Neutrophil (primary cell): ENCODE measurements at regions not wholly inside any gene's neighbourhood (a gene's known extent, or its start where the extent isn't known, plus 50 kb on each side); places are given as distances from the start of the nearest gene placed in this dataset.
"Not testable (repeated sequence)": the region's sequence is repeated elsewhere in the genome, so short reads cannot be mapped to it uniquely, and the experiment has no call there.

Experiments
- H3K27ac ChIP-seq: fragments of 200-600 bp; sonication (generic); 2 replicates; pipeline ENCODE4 v1.5.1; 2016; ENCODE audit warnings: mild to moderate bottlenecking, moderate library complexity
- H3K27me3 ChIP-seq: fragments of 200-600 bp; sonication (generic); 2 replicates; pipeline ENCODE4 v1.6.0; 2016; ENCODE audit warnings: mild to moderate bottlenecking
- H3K36me3 ChIP-seq: fragments of 200-600 bp; sonication (generic); 2 replicates; pipeline ENCODE4 v1.5.1; 2017
- H3K4me1 ChIP-seq, 2 experiments: fragments of 200-600 bp in 1 of 2; sonication (generic) in 1 of 2; 1 replicate in 1 of 2; 2 replicates in 1 of 2; pipeline versions ENCODE4 v1.5.1 to v1.6.1; 2013 to 2016; ENCODE audit warnings: low read depth in 1 of 2, low read length in 1 of 2, mild to moderate bottlenecking in 1 of 2, moderate library complexity in 1 of 2; ENCODE audit not compliant: control insufficient read depth in 1 of 2, insufficient read depth in 1 of 2
- H3K4me3 ChIP-seq, 2 experiments: fragments of 200-600 bp in 1 of 2; sonication (generic) in 1 of 2; 1 replicate in 1 of 2; 2 replicates in 1 of 2; pipeline ENCODE4 v1.5.1; 2013 to 2016; ENCODE audit warnings: low read depth in 1 of 2, low read length in 1 of 2, mild to moderate bottlenecking in 1 of 2, moderate library complexity in 1 of 2
- H3K9me3 ChIP-seq: fragments of 200-600 bp; sonication (generic); 2 replicates; pipeline ENCODE4 v1.5.1; 2016
- TF ChIP-seq, protein P1 (sequence below): fragments of 200-600 bp; sonication (generic); IDR thresholded peaks from 2 replicates; pipeline ENCODE4 v1.5.1; 2016; ENCODE audit warnings: antibody characterized with exemption

DNA sequence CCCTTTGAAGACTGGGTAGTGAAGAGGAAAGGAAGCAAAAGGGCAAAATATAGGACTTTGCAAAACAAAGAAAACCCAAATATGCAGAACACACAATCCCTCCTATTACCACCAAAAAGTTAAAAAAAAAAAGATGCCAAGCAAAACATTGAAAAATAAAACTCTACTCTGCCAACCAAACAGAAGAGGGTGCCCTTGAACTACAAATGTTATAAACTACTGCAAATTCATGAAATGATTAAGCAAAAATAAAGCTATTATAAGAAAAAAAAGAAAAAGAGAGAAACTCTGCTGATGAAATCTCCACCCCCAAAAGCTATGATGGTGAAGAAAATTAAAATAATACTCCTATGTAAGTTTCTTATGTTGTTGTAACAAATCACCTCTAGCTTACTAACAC is 168.5 kb upstream of the STK26 start:
- TF ChIP-seq, protein P1, sequence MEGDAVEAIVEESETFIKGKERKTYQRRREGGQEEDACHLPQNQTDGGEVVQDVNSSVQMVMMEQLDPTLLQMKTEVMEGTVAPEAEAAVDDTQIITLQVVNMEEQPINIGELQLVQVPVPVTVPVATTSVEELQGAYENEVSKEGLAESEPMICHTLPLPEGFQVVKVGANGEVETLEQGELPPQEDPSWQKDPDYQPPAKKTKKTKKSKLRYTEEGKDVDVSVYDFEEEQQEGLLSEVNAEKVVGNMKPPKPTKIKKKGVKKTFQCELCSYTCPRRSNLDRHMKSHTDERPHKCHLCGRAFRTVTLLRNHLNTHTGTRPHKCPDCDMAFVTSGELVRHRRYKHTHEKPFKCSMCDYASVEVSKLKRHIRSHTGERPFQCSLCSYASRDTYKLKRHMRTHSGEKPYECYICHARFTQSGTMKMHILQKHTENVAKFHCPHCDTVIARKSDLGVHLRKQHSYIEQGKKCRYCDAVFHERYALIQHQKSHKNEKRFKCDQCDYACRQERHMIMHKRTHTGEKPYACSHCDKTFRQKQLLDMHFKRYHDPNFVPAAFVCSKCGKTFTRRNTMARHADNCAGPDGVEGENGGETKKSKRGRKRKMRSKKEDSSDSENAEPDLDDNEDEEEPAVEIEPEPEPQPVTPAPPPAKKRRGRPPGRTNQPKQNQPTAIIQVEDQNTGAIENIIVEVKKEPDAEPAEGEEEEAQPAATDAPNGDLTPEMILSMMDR, result no peak
- no peaks in the 10 kb centered on the region for H3K36me3 ChIP-seq
- H3K9me3 ChIP-seq, result no peaks in the 10 kb centered on the region
- H3K27ac ChIP-seq, result no peak overlapping the region
- H3K4me3 ChIP-seq, result no peak overlapping the region
- peaks cover 4% of the 10 kb centered on the region in 2 experiments for H3K4me1 ChIP-seq
- no peaks in the 10 kb centered on the region for H3K27me3 ChIP-seq

DNA sequence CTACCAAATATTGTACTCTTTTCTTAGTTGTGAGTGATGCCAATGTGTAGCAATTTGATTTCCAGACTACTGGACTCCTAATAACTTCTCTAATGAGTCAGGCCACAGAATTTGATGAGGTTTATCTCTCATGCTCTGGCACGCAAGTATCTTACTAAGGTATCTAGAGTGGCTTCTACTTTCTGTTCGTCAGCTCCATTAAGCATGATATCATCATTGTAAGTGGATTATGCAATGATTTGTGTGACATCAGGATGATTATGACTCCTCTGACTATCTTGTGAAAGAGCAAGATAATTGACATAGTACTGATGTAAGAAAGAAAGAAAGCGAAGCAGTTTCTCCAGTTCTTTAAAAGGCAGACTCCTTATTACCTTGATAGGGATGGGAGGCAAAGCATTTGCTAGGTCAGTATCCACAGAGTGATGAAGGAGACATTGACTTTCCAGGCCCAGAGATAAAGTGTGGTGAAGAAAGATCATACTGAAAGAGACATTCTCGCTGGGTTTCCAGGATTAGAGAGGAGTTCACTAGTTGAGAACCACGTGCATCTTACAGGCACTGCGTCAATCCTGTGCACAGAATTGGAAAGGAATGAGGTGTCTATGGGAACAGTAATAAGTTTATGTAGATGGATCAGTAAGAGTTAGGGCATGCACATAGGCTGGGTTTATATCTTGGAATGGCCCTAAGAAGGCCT is 161.9 kb upstream of the STK26 start:
- Histone ChIP-seq H3K4me3 (no peak overlapping the region), H3K27ac (no peak overlapping the region), H3K27me3 (no peaks in the 10 kb centered on the region), H3K4me1 (peaks cover 0 to 4% of the 10 kb centered on the region in 2 experiments), H3K36me3 (no peaks in the 10 kb centered on the region), H3K9me3 (no peaks in the 10 kb centered on the region)
- TF ChIP-seq, protein P1, result no peak

DNA sequence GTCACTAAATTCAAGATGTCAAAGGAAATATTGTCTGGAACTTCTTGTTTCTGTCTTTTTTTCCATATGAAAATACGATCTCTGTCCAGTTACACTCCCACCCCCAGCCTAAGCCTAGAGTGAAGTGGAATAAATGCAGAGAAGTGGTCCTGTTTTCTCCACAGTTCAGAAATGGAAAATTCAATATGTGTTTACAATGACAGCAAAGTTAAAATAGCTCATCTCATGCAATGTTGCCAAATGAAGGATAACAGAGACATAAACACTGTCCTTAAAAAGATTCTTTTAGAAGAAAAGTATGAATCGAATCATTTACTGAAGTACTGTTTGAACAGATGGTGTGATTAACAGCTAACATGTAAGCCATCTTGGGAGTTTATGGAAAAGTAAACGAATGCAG is 160.8 kb upstream of the STK26 start:
- no peaks in the 10 kb centered on the region for H3K27me3 ChIP-seq
- peaks cover 0 to 4% of the 10 kb centered on the region in 2 experiments for H3K4me1 ChIP-seq
- no peak overlapping the region for H3K4me3 ChIP-seq
- no peaks in the 10 kb centered on the region for H3K9me3 ChIP-seq
- H3K27ac ChIP-seq, result no peak overlapping the region
- H3K36me3 ChIP-seq, result no peaks in the 10 kb centered on the region
- TF ChIP-seq, protein P1, result no peak

DNA sequence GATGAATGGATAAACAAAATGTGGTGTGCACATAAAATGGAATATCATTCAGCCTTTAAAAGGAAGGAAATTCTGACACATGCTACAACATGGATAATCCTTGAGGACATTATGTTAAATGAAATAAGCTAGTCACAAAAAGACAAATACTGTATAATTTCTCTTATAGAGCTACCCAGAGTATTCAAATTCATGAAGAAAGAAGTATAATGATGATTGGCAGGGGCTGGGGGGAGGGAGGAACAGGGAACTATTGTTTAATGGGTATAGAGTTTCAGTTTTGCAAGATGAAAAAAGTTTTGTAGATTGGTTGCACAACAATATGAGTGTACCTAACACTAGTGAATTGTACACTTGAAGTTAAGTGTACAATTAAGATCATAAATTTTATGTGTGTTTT is 153.9 kb upstream of the STK26 start:
- H3K27ac ChIP-seq, result no peak overlapping the region
- TF ChIP-seq, protein P1, result no peak
- no peaks in the 10 kb centered on the region for H3K36me3 ChIP-seq
- H3K4me1 ChIP-seq, result no peaks in the 10 kb centered on the region
- H3K9me3 ChIP-seq, result no peaks in the 10 kb centered on the region
- H3K27me3 ChIP-seq, result no peaks in the 10 kb centered on the region
- H3K4me3 ChIP-seq, result no peak overlapping the region

DNA sequence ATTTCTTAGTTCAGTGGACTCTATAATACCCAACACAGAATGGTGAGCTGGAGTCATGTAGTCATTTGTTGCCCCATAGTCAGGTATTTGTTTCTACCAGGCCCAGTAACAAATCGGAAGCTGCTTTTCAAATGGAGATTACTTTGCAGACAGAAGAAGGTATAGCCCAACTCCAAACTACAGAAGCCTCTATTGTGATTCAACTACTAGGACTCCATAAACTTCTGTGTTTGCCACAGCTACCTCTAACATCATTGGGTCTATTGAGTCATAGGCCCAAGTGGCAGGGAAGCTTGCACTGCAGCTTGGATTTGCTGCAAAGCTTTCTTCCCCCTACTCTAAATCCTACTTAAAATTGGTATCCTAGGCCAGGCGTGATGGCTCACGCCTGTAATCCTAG is 148.8 kb upstream of the STK26 start:
- Histone ChIP-seq H3K9me3 (no peaks in the 10 kb centered on the region), H3K27me3 (no peaks in the 10 kb centered on the region), H3K4me1 (no peaks in the 10 kb centered on the region), H3K27ac (no peak overlapping the region), H3K4me3 (no peak overlapping the region), H3K36me3 (no peaks in the 10 kb centered on the region)
- TF ChIP-seq, protein P1, result no peak

DNA sequence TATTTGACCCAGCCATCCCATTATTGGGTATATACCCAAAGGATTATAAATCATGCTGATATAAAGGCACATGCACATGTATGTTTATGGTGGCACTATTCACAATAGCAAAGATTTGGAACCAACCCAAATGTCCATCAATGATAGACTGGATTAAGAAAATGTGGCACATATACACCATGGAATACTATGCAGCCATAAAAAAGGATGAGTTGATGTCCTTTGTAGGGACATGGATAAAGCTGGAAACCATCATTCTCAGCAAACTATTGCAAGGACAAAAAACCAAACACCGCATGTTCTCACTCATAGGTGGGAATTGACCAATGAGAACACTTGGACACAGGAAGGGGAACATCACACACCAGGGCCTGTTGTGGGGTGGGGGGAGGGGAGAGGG is 147.3 kb upstream of the STK26 start:
- H3K4me3 ChIP-seq, H3K27ac ChIP-seq, H3K27me3 ChIP-seq, H3K36me3 ChIP-seq, H3K4me1 ChIP-seq, H3K9me3 ChIP-seq: not testable (repeated sequence)
